H9 (cell line): ENCODE measurements at regions not wholly inside any gene's neighbourhood (a gene's known extent, or its start where the extent isn't known, plus 50 kb on each side); places are given as distances from the start of the nearest gene placed in this dataset.

ENCODE experiments used
- DNase-seq: peaks from one replicate; pipeline ENCODE4 v3.0.0-alpha.2; 2017
- H2AFZ ChIP-seq: one replicate; pipeline ENCODE4 v1.6.1; 2013; ENCODE audit warnings: mild to moderate bottlenecking, low read length, control low read depth, moderate library complexity
- H2AK5ac ChIP-seq: 2 replicates; pipeline ENCODE4 v1.6.1; 2013; ENCODE audit warnings: low read length, control low read depth, mixed read lengths; ENCODE audit not compliant: insufficient read length
- H2BK120ac ChIP-seq: one replicate; pipeline ENCODE4 v1.6.1; 2013; ENCODE audit warnings: low read depth, mild to moderate bottlenecking, low read length, control low read depth, inconsistent platforms; ENCODE audit not compliant: poor library complexity, severe bottlenecking
- H2BK12ac ChIP-seq: 2 replicates; pipeline ENCODE4 v1.6.1; 2013; ENCODE audit warnings: low read length, control low read depth, mixed read lengths, low read depth; ENCODE audit not compliant: insufficient read length
- H2BK15ac ChIP-seq: 2 replicates; pipeline ENCODE4 v1.6.1; 2013; ENCODE audit warnings: low read depth, low read length, control low read depth
- H2BK20ac ChIP-seq: one replicate; pipeline ENCODE4 v1.6.1; 2013; ENCODE audit warnings: low read depth, mild to moderate bottlenecking, low read length, control low read depth, inconsistent platforms; ENCODE audit not compliant: poor library complexity, severe bottlenecking
- H2BK5ac ChIP-seq: 2 replicates; pipeline ENCODE4 v1.6.1; 2013; ENCODE audit warnings: low read length, control low read depth, mixed read lengths; ENCODE audit not compliant: insufficient read length
- H3K14ac ChIP-seq: 2 replicates; pipeline ENCODE4 v1.6.1; 2013; ENCODE audit warnings: low read length, control low read depth; ENCODE audit not compliant: insufficient read depth
- H3K18ac ChIP-seq: 2 replicates; pipeline ENCODE4 v1.6.1; 2013; ENCODE audit warnings: low read depth, mild to moderate bottlenecking, mixed read lengths, low read length, control low read depth; ENCODE audit not compliant: insufficient read length
- H3K23ac ChIP-seq: 2 replicates; pipeline ENCODE4 v1.6.1; 2013; ENCODE audit warnings: low read length, control low read depth, mixed read lengths, low read depth; ENCODE audit not compliant: insufficient read length
- H3K23me2 ChIP-seq: 2 replicates; pipeline ENCODE4 v1.6.1; 2013; ENCODE audit warnings: low read depth, mild to moderate bottlenecking, mixed read lengths, low read length, control low read depth; ENCODE audit not compliant: insufficient read length, poor library complexity, severe bottlenecking
- H3K27ac ChIP-seq: 2 replicates; pipeline ENCODE4 v1.5.1; 2013; ENCODE audit warnings: low read length, control low read depth, mixed read lengths, low read depth; ENCODE audit not compliant: insufficient read length
- H3K27me3 ChIP-seq: 2 replicates; pipeline ENCODE4 v1.6.1; 2013; ENCODE audit warnings: low read length, control low read depth, inconsistent platforms; ENCODE audit not compliant: insufficient read depth
- H3K4ac ChIP-seq: 2 replicates; pipeline ENCODE4 v1.6.1; 2013; ENCODE audit warnings: low read depth, mild to moderate bottlenecking, control low read depth, inconsistent platforms, low read length, moderate library complexity
- H3K4me1 ChIP-seq: 2 replicates; pipeline ENCODE4 v1.6.1; 2013; ENCODE audit warnings: low read length, control low read depth, inconsistent platforms; ENCODE audit not compliant: insufficient read depth
- H3K4me2 ChIP-seq: 2 replicates; pipeline ENCODE4 v1.6.1; 2013; ENCODE audit warnings: low read length, control low read depth, mixed read lengths; ENCODE audit not compliant: insufficient read length, insufficient read depth
- H3K56ac ChIP-seq: 2 replicates; pipeline ENCODE4 v1.6.1; 2013; ENCODE audit warnings: low read depth, mild to moderate bottlenecking, mixed read lengths, low read length, control low read depth; ENCODE audit not compliant: insufficient read length
- H3K79me1 ChIP-seq: 2 replicates; pipeline ENCODE4 v1.6.1; 2013; ENCODE audit warnings: low read depth, mild to moderate bottlenecking, moderate library complexity, low read length, control low read depth, inconsistent platforms; ENCODE audit not compliant: insufficient read depth, poor library complexity, severe bottlenecking
- H3K79me2 ChIP-seq: 2 replicates; pipeline ENCODE4 v1.6.1; 2013; ENCODE audit warnings: low read length, control low read depth, inconsistent platforms; ENCODE audit not compliant: insufficient read depth
- H3K9ac ChIP-seq: 2 replicates; pipeline ENCODE4 v1.6.1; 2013; ENCODE audit warnings: low read length, control low read depth, mixed read lengths; ENCODE audit not compliant: insufficient read length; ENCODE audit errors: extremely low read depth
- H3K9me3 ChIP-seq: one replicate; pipeline ENCODE4 v1.6.1; 2013; ENCODE audit warnings: low read depth, low read length, inconsistent platforms; ENCODE audit not compliant: control insufficient read depth
- H3T11ph ChIP-seq: one replicate; pipeline ENCODE4 v1.6.1; 2013; ENCODE audit warnings: mild to moderate bottlenecking, low read length, control low read depth, inconsistent platforms
- H4K20me1 ChIP-seq: one replicate; pipeline ENCODE4 v1.6.1; 2013; ENCODE audit not compliant: control insufficient read depth, insufficient read length, insufficient read depth
- H4K5ac ChIP-seq: 2 replicates; pipeline ENCODE4 v1.6.1; 2013; ENCODE audit warnings: low read depth, mild to moderate bottlenecking, mixed read lengths, low read length, control low read depth; ENCODE audit not compliant: insufficient read length
- H4K8ac ChIP-seq: replicated peaks from 2 replicates; pipeline ENCODE4 v1.6.1; 2013; ENCODE audit warnings: low read length, control low read depth, mixed read lengths, low read depth; ENCODE audit not compliant: insufficient read length
- H4K91ac ChIP-seq: 2 replicates; pipeline ENCODE4 v1.6.1; 2013; ENCODE audit warnings: low read depth, mild to moderate bottlenecking, moderate library complexity, mixed read lengths, low read length, control low read depth; ENCODE audit not compliant: insufficient read length
- H3K27ac Mint-ChIP-seq, 3 experiments: 2 replicates in 2 of 3; 3 replicates in 1 of 3; pipeline ENCODE4 v1.8.0; 2020 to 2021; ENCODE audit warnings: mixed read lengths in 3 of 3, mild to moderate bottlenecking in 1 of 3, moderate library complexity in 1 of 3
- H3K27me3 Mint-ChIP-seq: 2 replicates; pipeline ENCODE4 v1.8.0; 2021; ENCODE audit warnings: low read depth, mild to moderate bottlenecking, moderate library complexity, mixed read lengths
- H3K36me3 Mint-ChIP-seq, 3 experiments: 2 replicates in 2 of 3; 3 replicates in 1 of 3; pipeline ENCODE4 v1.8.0; 2020 to 2021; ENCODE audit warnings: low read depth in 3 of 3, mixed read lengths in 3 of 3; ENCODE audit not compliant: insufficient read depth in 1 of 3
- H3K4me1 Mint-ChIP-seq, 2 experiments: 2 replicates each; pipeline ENCODE4 v1.8.0; 2020; ENCODE audit warnings: mixed read lengths in 2 of 2
- H3K4me3 Mint-ChIP-seq, 2 experiments: 2 replicates in 1 of 2; 3 replicates in 1 of 2; pipeline ENCODE4 v1.8.0; 2020 to 2021; ENCODE audit warnings: mild to moderate bottlenecking in 2 of 2, mixed read lengths in 2 of 2, moderate library complexity in 1 of 2
- H3K9me3 Mint-ChIP-seq, 2 experiments: 2 replicates in 1 of 2; 3 replicates in 1 of 2; pipeline ENCODE4 v1.8.0; 2020; ENCODE audit warnings: mild to moderate bottlenecking in 2 of 2, mixed read lengths in 2 of 2, moderate library complexity in 1 of 2
- CTCF ChIP-seq: fragments of 200-600 bp; sonication (generic); conservative IDR thresholded peaks from 3 replicates; pipeline ENCODE4 v1.8.0; 2021; ENCODE audit warnings: antibody characterized with exemption, mild to moderate bottlenecking
- WGBS: extraction: QIAGEN DNeasy Blood & Tissue Kit; methylation state at CpG from one replicate; pipeline ENCODE4 v1.1.7; 2013; ENCODE audit warnings: missing lambda C conversion rate, low lambda C conversion rate, mixed read lengths; ENCODE audit not compliant: insufficient read length; ENCODE audit errors: extremely low coverage; 5-methylcytosine and 5-hydroxymethylcytosine counted together

- no peak for DNase-seq
- H4K5ac ChIP-seq = no peak overlapping the region
- no peaks in the 10 kb centered on the region for H3K4me1 ChIP-seq
- no peak overlapping the region for H2AK5ac ChIP-seq
- no peak overlapping the region for H3K14ac ChIP-seq
- H3T11ph ChIP-seq = no peak overlapping the region
- H3K9ac ChIP-seq = no peak overlapping the region
- no peaks in the 10 kb centered on the region for H3K79me2 ChIP-seq
- no peak overlapping the region for H3K23ac ChIP-seq
- H4K8ac ChIP-seq = no peak overlapping the region
- no CpG with 5 or more reads among the region's 11 CpGs for WGBS
- H2BK20ac ChIP-seq = no peak overlapping the region
- H2BK5ac ChIP-seq = no peak overlapping the region
- H3K4me2 ChIP-seq = no peak overlapping the region
- H3K27ac ChIP-seq = no peak overlapping the region
- H2BK120ac ChIP-seq = no peak overlapping the region
- no peaks in the 10 kb centered on the region for H3K79me1 ChIP-seq
- no peak overlapping the region for H3K18ac ChIP-seq
- peaks cover 3% of the 10 kb centered on the region for H3K27me3 Mint-ChIP-seq
- H3K4me3 Mint-ChIP-seq = no peak overlapping the region
- no peak overlapping the region for H3K4ac ChIP-seq
- no peaks in the 10 kb centered on the region for H3K27me3 ChIP-seq
- no peak overlapping the region for H3K56ac ChIP-seq
- no peaks in the 10 kb centered on the region for H3K9me3 ChIP-seq
- peak overlapping the region in 1 of 3 experiments; percentile 91; a peak in 1 of 7 replicates for H3K27ac Mint-ChIP-seq
- no peaks in the 10 kb centered on the region for H3K36me3 Mint-ChIP-seq
- no peak overlapping the region for H2AFZ ChIP-seq
- H3K23me2 ChIP-seq = no peaks in the 10 kb centered on the region
- H3K9me3 Mint-ChIP-seq = no peaks in the 10 kb centered on the region; a peak in 2 of 5 replicates
- H4K20me1 ChIP-seq = no peaks in the 10 kb centered on the region
- no peak overlapping the region for H2BK15ac ChIP-seq
- H2BK12ac ChIP-seq = no peak overlapping the region
- H3K4me1 Mint-ChIP-seq = peaks cover 0 to 7% of the 10 kb centered on the region in 2 experiments; a peak in 2 of 4 replicates
- no peak overlapping the region for H4K91ac ChIP-seq
- TF ChIP-seq CTCF = no peak
Measured at GRCh38 chr2:239809391-239809790, 215.8 kb downstream of the NDUFA10 start.
